ENCODE measurements at regions not wholly inside any gene's neighbourhood (a gene's known extent, or its start where the extent isn't known, plus 50 kb on each side); places are given as distances from the start of the nearest gene placed in this dataset.

DNA sequence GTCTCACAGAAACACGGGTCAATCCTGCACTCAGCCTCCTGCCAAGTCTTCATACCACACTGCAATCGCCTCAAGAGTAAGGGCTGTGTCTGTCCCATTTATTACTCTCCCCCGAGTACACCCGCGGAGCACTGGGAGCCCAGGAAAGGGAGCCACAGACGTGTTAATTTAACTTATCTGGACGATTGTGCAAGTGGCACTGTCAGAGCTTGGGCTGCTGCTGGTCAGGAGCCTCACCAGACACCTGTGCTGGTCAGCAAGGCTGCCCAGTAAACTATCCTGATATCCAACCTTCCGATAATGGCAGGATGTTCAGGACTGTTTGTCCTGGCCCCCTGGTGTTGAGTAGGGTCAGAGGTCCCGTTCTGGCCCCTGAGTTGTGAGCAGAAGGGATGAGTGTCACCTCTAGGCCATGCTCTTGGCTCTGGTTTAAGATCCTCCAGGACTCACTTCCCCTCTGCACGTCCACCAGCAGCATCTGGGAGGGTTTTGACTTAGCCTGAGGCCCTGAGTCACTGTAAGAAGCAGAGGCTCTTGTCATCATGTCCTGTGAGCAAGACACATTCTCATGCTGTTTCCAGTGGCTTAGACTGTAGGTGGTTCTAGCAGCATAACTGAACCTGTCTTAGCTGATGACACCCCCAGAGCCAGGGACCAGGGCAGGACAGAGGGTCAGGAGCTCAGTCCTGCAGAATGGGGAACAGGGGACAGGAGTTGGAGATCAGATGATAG lies 82.5 kb upstream of the ARL4C start:
- peaks cover 2% of the 10 kb centered on the region for H3K9me3 Mint-ChIP-seq
- no peaks in the 10 kb centered on the region for H3K27me3 Mint-ChIP-seq (ENCODE audit: low read depth)
- no peaks in the 10 kb centered on the region for H3K36me3 Mint-ChIP-seq (ENCODE audit: low read depth)
- DNase-seq (ENCODE audit: low read depth, low spot score): no peak
- H3K4me3 Mint-ChIP-seq: no peak overlapping the region
- peaks cover 25% of the 10 kb centered on the region for H3K4me1 Mint-ChIP-seq
- TF ChIP-seq, protein P1, sequence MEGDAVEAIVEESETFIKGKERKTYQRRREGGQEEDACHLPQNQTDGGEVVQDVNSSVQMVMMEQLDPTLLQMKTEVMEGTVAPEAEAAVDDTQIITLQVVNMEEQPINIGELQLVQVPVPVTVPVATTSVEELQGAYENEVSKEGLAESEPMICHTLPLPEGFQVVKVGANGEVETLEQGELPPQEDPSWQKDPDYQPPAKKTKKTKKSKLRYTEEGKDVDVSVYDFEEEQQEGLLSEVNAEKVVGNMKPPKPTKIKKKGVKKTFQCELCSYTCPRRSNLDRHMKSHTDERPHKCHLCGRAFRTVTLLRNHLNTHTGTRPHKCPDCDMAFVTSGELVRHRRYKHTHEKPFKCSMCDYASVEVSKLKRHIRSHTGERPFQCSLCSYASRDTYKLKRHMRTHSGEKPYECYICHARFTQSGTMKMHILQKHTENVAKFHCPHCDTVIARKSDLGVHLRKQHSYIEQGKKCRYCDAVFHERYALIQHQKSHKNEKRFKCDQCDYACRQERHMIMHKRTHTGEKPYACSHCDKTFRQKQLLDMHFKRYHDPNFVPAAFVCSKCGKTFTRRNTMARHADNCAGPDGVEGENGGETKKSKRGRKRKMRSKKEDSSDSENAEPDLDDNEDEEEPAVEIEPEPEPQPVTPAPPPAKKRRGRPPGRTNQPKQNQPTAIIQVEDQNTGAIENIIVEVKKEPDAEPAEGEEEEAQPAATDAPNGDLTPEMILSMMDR (conservative IDR thresholded peaks at IDR 0.05): no peak
- H3K27ac Mint-ChIP-seq (ENCODE audit: unreplicated experiment): no peak overlapping the region

DNA sequence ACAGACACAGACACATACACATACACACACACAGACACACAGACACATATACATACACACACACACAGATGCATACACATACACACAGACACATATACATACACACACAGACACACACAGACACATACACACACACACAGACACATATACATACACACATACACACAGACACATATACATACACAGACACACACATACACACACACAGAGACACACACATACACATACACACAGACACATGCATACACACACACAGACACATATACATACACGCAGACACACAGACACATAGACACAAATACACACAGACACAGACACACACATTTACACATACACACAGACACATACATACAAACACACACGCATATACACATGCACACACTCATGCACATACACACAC lies 81.5 kb upstream of the ARL4C start:
- TF ChIP-seq, protein P1 (conservative IDR thresholded peaks at IDR 0.05): no peak
- Mint-ChIP-seq H3K4me3 (no peak overlapping the region), H3K36me3 (ENCODE audit: low read depth) (no peaks in the 10 kb centered on the region)

DNA sequence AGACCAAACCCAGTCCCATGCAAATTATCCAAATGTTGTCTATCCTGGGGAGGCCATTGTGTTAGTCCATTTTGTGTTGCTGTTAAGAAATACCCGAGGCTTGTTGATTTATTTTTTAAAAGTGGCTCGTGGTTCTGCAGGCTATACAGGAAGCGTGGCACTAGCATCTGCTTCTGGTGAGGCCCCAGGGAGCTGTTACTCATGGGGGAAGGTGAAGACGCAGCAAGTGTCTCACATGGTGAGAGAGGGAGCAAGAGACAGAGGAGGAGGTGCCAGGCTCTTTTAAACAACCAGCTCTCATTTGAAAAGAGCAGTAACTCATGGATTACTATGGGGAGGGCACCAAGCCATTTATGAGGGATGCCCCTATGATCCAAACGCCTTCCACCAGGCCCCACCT lies 80.3 kb upstream of the ARL4C start:
- no peak overlapping the region for H3K27ac Mint-ChIP-seq (ENCODE audit: unreplicated experiment)
- TF ChIP-seq, protein P1 (conservative IDR thresholded peaks at IDR 0.05): no peak

More for the DNA sequence above, 81.5 kb upstream of the ARL4C start:
- no peak for DNase-seq (ENCODE audit: low read depth, low spot score)
- Mint-ChIP-seq H3K27me3 (ENCODE audit: low read depth) (no peaks in the 10 kb centered on the region), H3K4me1 (peaks cover 25% of the 10 kb centered on the region), H3K27ac (ENCODE audit: unreplicated experiment) (no peak overlapping the region), H3K9me3 (peaks cover 5% of the 10 kb centered on the region)

DNA sequence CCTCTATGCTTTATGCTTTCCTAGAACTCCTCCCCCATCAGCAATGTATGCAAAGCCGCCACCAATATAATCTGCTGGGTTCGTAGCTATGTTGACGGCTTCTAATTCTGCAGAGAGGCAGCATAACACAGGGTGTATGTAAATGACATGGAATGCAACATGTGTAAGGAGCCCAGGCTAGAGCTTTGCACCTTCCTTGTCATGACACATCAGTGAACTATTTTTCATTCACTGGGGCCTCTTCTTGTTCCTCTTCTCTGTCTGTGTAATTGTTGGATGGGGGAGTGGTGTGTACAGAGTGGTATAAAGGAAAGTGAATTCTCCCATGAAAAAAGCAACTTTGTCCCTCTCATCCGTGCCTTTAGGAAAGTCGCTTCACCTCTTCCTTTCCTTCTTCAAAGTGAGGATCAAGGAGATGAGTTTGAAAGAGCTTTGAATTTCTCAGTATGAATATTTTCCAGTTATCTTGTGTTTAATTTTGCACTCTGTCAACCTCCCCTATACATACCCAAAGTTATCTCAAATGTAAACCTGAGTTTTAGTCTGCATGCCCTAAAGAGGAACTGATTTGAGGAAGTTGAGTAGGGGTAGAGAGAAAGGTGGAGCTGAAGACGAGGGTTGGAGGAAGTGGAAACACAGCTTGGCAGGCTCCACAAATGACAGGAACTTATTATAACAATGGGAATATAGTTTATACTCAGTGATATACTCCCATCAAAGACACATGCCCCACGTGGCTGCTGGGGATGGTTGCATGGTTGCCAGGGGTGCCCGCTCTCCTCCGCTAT lies 74.9 kb upstream of the ARL4C start:
- Mint-ChIP-seq H3K9me3 (peaks cover 5% of the 10 kb centered on the region), H3K4me3 (no peak overlapping the region), H3K36me3 (ENCODE audit: low read depth) (no peaks in the 10 kb centered on the region), H3K4me1 (peaks cover 23% of the 10 kb centered on the region), H3K27ac (ENCODE audit: unreplicated experiment) (no peak overlapping the region), H3K27me3 (ENCODE audit: low read depth) (no peaks in the 10 kb centered on the region)
- TF ChIP-seq, protein P1 (conservative IDR thresholded peaks at IDR 0.05): no peak
- no peak for DNase-seq (ENCODE audit: low read depth, low spot score)

More for the DNA sequence above, 80.3 kb upstream of the ARL4C start:
- Mint-ChIP-seq H3K4me1 (peaks cover 18% of the 10 kb centered on the region), H3K27me3 (ENCODE audit: low read depth) (no peaks in the 10 kb centered on the region), H3K9me3 (peaks cover 5% of the 10 kb centered on the region), H3K4me3 (no peak overlapping the region), H3K36me3 (ENCODE audit: low read depth) (no peaks in the 10 kb centered on the region)
- DNase-seq (ENCODE audit: low read depth, low spot score): no peak

DNA sequence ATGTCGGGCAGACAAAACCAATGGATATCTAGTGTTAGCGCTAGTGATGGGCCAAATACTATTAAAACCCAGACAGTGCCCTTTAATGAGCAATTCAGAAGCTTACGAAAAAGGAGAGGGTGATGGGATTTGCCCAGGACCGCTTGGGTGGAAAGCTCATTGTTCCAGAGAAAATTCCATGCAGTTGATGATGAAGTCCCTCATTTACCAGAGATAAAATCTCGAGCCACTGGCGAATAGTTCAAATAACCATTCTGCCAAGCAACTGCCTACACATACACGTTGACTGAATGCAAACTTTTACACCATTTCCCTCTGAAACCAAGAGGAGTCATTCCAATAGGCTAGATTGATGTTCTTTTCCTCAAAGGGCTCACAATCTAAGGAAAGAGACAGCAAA lies 73.6 kb upstream of the ARL4C start:
- DNase-seq (ENCODE audit: low read depth, low spot score): no peak
- TF ChIP-seq, protein P1 (conservative IDR thresholded peaks at IDR 0.05): no peak
- Mint-ChIP-seq H3K27ac (ENCODE audit: unreplicated experiment) (no peak overlapping the region), H3K9me3 (peaks cover 5% of the 10 kb centered on the region), H3K4me3 (no peak overlapping the region), H3K36me3 (ENCODE audit: low read depth) (no peaks in the 10 kb centered on the region), H3K27me3 (ENCODE audit: low read depth) (no peaks in the 10 kb centered on the region), H3K4me1 (peaks cover 35% of the 10 kb centered on the region)

Measured in neural crest cell (in vitro differentiated cells).